ENCODE measurements at regions not wholly inside any gene's neighbourhood (a gene's known extent, or its start where the extent isn't known, plus 50 kb on each side); places are given as distances from the start of the nearest gene placed in this dataset.

DNA sequence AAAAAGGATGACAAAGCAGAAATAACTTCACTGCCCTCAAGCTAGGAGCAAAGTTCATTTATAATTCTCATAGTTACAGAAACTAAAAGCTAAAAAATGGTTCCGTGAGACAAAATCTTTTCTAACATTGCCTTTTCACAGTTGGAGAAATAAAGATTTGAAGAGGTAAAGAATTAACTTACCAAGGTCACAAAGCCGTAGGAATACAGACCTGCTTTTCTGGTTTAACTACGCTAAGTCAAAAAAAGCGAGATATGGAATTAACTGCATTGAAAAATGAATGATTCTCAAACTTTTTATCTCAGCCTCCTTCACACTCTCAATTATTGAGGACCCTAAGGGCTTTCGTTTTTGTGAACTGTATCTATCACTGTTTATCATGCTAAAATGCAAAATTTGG, 95.3 kb downstream of the SLC17A6 start:
- TF ChIP-seq POLR2A (IDR thresholded peaks at IDR 0.05) = no peak
- TF ChIP-seq, protein P1, sequence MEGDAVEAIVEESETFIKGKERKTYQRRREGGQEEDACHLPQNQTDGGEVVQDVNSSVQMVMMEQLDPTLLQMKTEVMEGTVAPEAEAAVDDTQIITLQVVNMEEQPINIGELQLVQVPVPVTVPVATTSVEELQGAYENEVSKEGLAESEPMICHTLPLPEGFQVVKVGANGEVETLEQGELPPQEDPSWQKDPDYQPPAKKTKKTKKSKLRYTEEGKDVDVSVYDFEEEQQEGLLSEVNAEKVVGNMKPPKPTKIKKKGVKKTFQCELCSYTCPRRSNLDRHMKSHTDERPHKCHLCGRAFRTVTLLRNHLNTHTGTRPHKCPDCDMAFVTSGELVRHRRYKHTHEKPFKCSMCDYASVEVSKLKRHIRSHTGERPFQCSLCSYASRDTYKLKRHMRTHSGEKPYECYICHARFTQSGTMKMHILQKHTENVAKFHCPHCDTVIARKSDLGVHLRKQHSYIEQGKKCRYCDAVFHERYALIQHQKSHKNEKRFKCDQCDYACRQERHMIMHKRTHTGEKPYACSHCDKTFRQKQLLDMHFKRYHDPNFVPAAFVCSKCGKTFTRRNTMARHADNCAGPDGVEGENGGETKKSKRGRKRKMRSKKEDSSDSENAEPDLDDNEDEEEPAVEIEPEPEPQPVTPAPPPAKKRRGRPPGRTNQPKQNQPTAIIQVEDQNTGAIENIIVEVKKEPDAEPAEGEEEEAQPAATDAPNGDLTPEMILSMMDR (IDR thresholded peaks at IDR 0.05) = no peak

Measured in body of pancreas (tissue), 4 donors.